Nucleus accumbens (tissue), 56 donors: ENCODE measurements at regions not wholly inside any gene's neighbourhood (a gene's known extent, or its start where the extent isn't known, plus 50 kb on each side); places are given as distances from the start of the nearest gene placed in this dataset.

Source experiments
- DNase-seq, 56 donors: peaks; one replicate each; lab custom pipeline; 2025; lab: John Stamatoyannopoulos, UW

GRCh38 chr2:15788455-15788829, 151.9 kb upstream of the MYCN start:
- no peak for DNase-seq

GRCh38 chr2:15788830-15789229, 151.5 kb upstream of the MYCN start:
- DNase-seq, result no peak

- no peak for DNase-seq
Observed at GRCh38 chr2:15789381-15790062, 150.8 kb upstream of the MYCN start.

- no peak for DNase-seq
Observed at GRCh38 chr2:15790326-15790725, 150.0 kb upstream of the MYCN start.

GRCh38 chr2:15790838-15791237, 149.5 kb upstream of the MYCN start:
- no peak for DNase-seq

GRCh38 chr2:15791294-15791693, 149.1 kb upstream of the MYCN start:
- DNase-seq, result no peak

GRCh38 chr2:15792331-15792730, 148.0 kb upstream of the MYCN start:
- no peak for DNase-seq

- DNase-seq, result no peak
Observed at GRCh38 chr2:15793078-15793913, 147.1 kb upstream of the MYCN start.

GRCh38 chr2:15793978-15794377, 146.4 kb upstream of the MYCN start:
- DNase-seq, result no peak

GRCh38 chr2:15794608-15795134, 145.7 kb upstream of the MYCN start:
- DNase-seq, result no peak

GRCh38 chr2:15795426-15795825, 144.9 kb upstream of the MYCN start:
- no peak for DNase-seq

GRCh38 chr2:15796167-15796942, 144.0 kb upstream of the MYCN start:
- no peak for DNase-seq

- no peak for DNase-seq
Observed at GRCh38 chr2:15797231-15797938, 143.0 kb upstream of the MYCN start.

GRCh38 chr2:15797939-15798281, 142.4 kb upstream of the MYCN start:
- DNase-seq, result no peak

GRCh38 chr2:15798701-15799431, 141.5 kb upstream of the MYCN start:
- no peak for DNase-seq

- DNase-seq, result peak in 1 of 56 donors; percentile 5
Observed at GRCh38 chr2:15799432-15799827, 140.9 kb upstream of the MYCN start.

GRCh38 chr2:15800495-15801329, 139.6 kb upstream of the MYCN start:
- DNase-seq, result peak in 55 of 56 donors; percentile 19 to 95 (median 87)

- no peak for DNase-seq
Observed at GRCh38 chr2:15801439-15801838, 138.9 kb upstream of the MYCN start.

GRCh38 chr2:15801904-15802303, 138.4 kb upstream of the MYCN start:
- no peak for DNase-seq
